ENCODE measurements at regions not wholly inside any gene's neighbourhood (a gene's known extent, or its start where the extent isn't known, plus 50 kb on each side); places are given as distances from the start of the nearest gene placed in this dataset.

DNA sequence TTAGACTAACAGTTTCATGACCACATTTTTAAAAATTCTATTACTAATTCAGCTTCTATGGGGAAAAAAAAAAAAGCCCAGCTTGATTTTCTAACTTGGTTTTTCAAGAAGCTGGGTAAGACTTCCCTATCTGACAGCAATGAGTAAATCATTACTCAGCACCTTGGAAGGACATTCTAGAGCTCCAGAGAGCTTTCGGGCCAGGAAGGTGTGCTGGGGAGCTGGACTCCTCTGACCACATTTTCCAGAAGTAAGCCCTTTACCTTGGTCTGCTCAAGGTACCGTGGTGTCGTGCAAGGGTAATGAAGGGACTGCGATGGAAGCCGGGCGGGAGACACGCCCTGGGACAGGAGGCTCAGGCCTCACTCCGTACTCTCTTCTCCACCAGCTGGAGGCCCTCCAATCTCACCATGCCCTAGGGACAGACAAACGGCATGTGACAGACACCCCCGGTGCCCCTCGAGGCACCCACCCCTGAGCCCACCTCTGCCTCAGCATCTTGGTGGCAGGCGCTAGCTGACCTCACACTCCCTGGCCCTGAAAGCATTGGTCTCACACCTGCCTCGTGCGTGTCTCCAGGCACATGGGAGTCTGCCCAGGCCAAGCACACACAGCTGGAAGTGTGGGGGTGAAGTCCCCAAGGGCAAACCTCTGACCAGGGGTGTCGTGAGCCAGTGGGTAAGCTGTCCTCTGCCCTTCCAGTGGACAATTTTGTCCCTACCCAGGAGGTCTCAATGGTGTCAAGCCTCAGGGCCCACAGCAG is 152.1 kb downstream of the OAT start:
- DNase-seq (ENCODE audit: low read depth in 2 of 3, low spot score in 1 of 3), result no peak

DNA sequence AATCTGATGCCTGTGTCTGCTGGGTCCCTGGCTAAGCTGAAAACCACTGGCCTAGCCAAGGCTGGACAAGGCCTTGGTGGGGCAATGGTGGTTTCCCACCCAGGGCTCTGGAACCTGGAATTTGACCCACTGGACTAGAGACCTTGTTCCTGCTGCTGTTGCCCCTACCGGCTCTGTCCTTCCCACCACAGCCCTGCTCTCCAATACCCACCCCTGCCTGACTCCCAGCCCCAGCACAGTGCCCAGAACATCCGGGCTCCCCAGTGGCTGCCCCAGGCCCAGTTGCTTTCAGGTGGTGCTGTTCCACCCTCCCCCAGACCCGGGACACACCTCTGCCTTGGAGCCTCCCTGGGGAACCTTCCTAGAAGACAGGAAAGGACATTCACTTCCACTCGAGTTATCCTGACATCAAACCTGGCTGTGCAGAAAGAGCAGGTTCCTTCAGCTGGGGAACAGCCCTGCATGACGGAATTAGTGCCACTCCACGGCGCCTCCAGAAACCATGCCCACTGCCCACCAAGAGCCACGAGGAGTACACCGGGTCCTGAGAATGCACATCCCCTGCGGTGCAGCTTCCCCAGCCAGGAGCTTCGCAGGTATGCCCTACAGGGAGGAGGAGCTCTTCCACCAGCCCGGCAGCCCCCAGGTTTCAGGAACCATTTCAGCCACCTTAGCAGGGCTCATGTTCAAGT is 152.8 kb downstream of the OAT start:
- no peak for DNase-seq (ENCODE audit: low read depth in 2 of 3, low spot score in 1 of 3)

DNA sequence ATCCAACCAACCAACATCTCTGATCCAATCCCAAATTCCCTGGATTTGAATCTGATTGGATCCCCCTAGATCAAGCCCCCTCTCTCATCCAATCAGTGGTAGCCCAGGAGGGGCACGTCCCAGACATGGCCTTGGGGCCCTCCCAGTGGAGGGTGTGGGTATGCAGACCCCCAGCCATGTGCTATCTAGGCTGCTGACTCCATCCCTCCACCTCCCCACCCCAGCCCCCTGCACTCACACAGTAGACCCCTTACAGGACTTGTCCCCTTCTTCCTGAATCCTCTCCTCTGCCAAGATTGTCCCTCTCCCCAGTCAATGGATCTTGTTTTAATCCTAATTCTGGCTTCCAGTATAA is 153.4 kb downstream of the OAT start:
- DNase-seq (ENCODE audit: low read depth in 2 of 3, low spot score in 1 of 3), result no peak

DNA sequence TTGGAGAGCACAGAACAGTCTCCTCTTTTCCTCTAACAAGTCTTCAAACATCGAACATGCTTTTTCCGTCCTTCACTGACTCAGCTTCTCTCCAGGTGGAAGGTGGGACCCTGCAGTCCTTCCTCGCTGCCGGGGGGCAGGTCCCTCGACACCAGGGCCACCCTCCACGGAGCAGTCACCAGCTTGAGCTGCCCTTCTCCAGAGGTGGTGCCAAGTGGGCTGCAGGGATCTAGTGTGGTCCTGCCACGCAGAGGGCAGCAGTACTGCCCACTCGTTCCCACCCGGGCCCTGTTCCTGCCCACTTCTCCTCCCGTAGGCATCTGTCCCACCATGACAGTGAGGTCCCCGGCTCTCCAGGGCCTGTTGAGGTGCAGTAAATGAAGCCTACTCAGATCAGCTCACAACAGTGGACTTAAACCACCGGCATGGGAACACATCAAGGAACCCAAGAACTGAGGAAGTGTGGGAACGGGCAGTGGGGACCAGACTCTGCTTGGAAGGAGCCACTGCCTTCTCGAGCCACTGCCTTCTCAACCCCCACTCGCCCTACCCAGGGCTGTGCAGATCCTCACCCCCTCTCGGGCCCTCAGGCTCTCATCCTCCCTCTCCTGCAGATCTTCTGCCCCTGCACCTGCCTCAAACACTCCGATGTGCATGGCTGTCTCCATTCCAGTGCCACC is 153.9 kb downstream of the OAT start:
- no peak for DNase-seq (ENCODE audit: low read depth in 2 of 3, low spot score in 1 of 3)

DNA sequence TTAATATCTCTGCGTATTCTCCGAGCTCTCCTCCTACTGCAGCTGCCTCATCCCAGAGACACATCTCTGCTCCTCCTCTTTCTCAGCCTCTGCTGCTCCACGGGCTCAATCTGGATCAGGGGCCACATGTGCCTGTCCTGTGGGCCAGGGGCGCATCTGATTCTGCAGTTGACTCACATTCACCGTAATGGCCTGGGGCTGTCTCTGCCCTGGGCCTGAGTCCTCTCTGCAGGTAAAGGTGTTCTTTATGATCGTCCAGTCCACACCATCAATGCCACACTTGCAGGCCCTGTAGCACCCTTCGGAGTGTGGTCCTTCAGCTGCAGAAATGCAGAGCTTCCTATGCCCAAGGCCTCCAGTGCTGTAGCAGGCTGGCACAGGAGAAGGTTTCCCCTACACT is 154.5 kb downstream of the OAT start:
- DNase-seq (ENCODE audit: low read depth in 2 of 3, low spot score in 1 of 3), result no peak

DNA sequence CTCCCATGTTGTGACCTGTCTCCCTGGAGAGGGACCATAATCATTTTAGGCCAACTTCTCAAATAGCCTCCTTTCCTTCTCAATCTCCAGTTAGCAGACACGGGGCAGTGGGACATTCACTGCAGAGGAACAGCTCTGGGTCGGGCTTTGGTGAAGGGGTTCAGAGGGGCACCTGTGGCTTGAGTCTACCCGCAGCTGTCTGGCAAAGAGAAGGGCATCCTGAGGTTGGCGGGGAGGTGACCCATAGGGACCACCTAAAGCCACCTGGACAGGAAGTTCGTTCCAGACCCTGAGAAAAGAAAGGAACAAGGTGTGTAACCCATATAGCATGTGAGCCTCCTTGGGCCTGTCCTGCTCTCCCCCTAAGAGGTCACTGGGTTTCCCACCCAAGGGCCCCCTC is 155.0 kb downstream of the OAT start:
- no peak for DNase-seq (ENCODE audit: low read depth in 2 of 3, low spot score in 1 of 3)

DNA sequence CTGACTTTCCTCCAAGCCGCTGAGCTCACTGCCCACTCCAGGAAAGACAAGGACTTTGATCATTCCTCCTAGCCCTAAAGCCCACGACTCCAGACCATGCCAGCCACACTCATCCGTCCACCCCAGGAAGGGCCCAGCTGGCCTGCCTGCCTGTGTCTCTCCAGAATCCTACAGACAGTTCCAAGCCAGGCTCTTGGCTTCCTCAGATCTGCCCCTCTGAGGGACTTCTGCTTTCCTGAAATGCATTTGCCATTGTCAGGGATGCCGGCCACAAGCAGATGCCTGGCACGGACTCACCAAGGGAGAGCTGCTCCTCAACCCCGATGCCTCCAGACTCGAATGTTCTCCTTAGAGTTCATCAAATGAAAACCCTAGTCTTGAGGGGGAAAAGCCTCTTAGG is 155.8 kb downstream of the OAT start:
- no peak for DNase-seq (ENCODE audit: low read depth in 2 of 3, low spot score in 1 of 3)

DNA sequence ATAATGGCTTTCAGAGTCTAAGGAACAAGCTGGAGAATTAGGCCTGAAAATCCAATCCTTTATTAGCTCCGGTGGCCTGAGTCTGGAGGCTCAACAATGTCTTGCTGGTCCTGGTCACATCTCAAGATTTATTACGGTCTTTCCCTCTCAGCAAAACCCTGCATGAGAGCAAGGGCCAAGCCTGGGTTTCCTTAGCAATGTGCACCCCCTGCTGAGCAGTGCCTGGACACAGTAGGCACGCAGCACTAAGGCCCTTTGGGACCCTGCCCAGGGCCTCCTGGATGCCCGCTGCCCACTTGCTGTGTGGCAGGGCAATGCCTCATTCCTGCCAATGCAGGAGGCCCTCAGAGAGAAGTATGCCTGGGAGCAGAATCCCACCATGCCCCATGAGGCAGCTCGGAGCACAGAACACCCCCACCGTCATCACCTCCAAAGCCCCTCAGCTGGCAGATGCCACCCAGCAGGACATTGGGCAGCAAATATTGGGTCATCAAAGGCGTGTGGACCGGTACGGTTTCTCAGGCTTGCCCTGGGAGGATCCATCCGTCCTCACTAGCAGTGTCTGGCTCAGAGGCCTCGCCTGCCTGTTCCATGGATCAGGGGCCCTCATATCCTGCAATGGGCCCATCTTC is 156.4 kb downstream of the OAT start:
- DNase-seq (ENCODE audit: low read depth in 2 of 3, low spot score in 1 of 3), result no peak

DNA sequence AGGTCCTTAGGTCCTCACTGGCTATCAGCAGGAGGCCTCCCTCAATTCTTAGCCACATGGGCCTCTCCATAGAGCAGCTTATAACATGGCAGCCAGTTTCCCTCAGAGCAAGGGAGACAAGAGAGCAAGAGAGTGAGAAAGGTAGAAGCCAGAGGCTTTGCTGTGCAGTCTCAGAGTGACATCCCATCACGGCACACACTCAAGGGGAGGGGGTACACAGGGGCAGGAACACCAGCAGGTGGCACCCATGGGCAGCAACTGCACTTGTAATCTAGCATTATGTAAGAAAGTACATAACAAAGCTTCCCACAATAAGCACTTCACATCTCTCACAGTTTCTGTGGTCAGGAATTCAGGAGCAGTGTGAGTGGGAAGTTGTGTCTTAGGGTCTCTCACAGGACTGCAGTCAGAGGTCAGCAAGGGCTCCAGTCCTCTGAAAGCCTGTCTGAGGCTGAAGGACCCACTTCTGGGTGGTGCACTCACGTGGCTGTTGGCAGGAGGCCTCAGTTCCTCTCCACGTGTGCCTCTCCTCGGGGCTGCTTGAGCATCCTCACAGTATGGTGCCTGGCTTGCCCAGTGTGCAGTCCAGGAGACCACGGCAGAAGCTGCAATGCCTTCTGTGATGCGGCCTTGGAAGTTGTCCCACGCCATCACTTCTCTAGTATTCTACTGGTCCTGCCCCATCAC is 159.4 kb downstream of the OAT start:
- no peak for DNase-seq (ENCODE audit: low read depth in 2 of 3, low spot score in 1 of 3)

DNA sequence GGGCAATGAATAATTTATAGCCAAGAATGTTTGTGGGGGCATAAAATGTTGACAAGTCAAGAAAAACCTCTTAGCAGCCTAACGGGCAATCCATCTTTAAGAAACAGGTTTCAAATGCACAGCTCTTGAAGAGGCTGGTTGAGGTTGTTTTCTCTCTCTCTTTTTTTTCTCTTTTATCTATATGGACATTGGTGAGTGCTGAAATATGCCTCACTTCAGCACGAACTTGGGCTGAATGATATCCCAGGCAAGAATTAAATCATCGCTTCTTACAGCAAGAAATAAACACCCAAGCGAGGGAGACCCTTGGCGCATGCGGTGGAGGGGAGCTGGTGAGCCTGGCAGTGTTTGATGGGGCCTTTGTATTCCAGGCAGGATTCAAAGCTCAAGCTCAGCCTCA is 160.9 kb downstream of the OAT start:
- no peak for DNase-seq (ENCODE audit: low read depth in 2 of 3, low spot score in 1 of 3)

DNA sequence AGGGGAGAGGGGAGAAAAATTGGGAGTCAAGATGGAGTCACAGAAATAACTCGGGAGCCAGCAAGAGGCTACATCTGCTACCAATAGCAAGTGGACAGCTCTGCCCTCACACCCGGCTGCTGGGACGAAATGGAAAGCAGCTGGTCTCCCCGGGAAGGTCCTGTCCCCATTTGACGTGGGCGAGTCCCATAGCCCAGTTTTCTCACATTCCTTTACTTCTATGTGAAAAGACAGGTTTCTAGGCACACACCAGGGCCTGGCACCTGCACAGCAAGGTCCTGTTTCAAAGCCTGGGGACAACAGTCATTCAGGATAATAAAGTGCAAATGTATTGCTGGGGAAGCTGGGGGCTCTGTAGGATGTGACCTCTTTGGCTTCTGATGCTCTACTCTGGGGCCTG is 162.6 kb downstream of the OAT start:
- DNase-seq (ENCODE audit: low read depth in 2 of 3, low spot score in 1 of 3), result no peak

DNA sequence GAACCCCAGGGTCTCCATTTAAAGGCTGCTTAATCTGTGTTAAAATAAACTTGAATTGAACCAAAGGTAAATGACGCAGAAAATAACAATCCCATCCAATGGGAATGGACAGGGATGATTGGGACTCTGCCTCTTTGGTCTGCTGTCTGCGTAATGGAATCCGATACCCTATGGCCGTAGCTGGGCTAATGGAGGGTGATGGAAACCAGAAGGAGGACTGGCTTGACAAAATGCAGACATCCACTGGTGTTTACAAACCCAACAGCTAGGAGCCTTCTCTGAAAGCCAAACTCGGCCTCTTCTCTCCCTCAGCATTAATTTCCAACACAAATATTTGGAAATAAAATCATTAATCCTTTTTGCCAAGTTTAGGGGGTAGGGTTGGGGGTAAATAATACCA is 162.2 kb upstream of the CHST15 start:
- DNase-seq (ENCODE audit: low read depth in 2 of 3, low spot score in 1 of 3), result no peak

DNA sequence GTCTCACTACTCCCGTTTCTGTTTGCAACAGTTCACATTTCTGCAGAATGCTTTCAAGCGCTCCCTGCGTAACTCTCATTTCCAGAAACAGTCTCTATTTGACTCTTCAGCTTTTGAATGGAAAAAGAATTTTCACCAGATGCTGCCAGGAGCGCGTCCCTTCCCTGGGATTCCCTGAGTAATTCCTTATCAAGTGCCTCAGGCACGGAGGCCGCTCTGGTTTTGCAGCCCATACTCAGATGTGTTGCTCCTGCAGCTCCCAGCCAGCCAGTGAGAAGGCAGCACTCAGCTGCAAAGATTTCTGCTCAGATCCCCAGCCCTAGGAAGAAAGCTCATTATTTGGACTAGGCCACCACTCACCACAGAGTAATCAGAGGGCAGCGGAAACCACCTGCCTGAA is 161.1 kb upstream of the CHST15 start:
- no peak for DNase-seq (ENCODE audit: low read depth in 2 of 3, low spot score in 1 of 3)

DNA sequence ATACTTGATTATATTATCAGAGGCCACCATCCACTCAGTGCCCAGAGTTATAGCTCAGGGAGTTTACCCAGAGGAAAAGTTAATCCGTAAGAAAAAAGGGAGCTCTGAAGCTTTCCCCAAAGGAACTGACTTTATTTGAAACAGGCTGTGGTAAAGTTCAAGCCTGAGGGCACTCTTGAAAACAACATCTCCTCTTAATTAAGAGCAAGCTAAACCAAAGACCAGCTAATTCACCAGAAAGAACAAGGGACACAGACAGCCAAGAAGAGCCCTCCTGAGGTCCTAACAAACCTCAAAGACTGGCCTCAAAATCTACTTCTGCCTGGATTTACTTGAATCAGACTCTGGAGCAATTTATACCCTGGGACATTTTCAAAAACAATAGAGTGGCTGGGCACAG is 159.6 kb upstream of the CHST15 start:
- no peak for DNase-seq (ENCODE audit: low read depth in 2 of 3, low spot score in 1 of 3)

DNA sequence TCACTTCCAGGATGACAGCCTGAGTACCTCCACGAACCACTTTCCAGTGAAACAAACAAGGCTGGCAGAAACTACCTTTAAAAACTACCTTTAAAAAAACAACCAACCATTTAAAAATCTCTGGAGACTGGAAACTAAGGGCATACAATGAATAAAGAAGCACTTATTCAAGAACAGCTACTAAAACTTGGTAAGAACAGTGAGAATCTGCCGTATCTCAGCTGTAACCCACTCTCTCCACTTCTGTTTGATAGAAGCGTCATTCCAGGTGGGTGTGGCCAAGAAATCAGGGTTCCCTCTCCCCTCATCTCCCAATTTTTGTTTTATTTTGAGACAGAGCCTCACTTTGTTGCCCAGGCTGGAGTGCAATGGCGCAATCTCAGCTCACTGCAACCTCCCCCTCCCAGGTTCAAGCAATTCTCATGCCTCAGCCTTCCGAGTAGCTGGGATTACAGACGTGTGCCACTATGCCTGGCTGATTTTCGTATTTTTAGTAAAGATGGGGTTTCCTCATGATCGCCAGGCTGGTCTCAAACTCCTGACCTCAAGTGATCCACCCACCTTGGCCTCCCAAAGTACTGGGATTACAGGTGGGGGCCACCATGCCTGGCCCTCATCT is 158.8 kb upstream of the CHST15 start:
- no peak for DNase-seq (ENCODE audit: low read depth in 2 of 3, low spot score in 1 of 3)

DNA sequence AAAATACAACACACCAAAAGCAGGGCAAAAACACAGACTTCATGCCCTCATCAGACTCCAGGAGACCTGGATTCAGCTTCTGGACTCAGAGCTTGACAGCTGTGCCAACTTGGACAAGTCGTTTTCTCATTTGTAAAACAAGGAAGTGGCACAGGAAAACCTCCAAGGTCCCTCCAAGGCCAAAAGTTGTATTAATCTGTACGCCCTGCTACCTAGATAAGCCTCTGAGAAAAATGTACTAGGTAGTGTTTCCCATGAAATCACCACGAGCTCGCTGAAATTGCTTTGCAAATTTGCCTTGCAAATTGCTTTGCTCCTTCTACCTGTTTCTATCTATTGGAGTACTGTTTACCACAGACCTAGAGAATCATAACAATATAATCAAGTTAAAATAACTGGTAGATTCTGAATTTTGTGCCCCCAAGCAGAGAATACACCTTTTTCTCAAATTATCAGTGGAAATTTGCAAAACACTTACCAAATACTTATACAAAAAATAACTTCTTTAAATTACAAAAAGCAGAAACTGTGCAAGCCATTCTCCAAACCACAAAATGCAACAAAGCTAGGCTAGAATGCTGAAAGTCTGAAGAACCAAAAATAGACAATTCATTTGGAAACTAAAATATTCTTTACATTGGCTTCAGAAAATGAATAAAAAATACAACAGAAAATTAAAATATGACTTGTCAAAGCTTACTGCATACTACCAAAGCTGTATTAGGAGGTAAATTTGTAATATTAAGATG is 158.1 kb upstream of the CHST15 start:
- DNase-seq (ENCODE audit: low read depth in 2 of 3, low spot score in 1 of 3), result no peak

DNA sequence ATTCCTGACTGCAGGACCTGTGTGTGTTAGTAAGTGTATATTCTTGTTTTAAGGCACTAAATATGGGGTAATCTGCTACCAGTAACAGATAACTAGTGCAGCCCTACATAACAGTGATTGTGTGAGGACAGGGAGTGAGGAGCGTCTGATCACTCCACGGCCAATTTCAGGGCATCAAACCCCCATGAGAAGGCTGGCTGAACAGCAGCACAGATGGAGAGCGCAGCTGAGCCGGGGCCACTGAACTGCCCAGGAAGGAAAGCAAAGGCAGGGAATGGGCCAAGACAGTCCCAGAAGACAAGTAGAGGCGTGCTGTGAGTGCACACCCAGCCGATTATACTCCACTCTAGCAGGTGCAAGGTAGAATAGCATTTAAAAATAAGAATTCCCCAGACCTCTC is 157.1 kb upstream of the CHST15 start:
- DNase-seq (ENCODE audit: low read depth in 2 of 3, low spot score in 1 of 3), result no peak

DNA sequence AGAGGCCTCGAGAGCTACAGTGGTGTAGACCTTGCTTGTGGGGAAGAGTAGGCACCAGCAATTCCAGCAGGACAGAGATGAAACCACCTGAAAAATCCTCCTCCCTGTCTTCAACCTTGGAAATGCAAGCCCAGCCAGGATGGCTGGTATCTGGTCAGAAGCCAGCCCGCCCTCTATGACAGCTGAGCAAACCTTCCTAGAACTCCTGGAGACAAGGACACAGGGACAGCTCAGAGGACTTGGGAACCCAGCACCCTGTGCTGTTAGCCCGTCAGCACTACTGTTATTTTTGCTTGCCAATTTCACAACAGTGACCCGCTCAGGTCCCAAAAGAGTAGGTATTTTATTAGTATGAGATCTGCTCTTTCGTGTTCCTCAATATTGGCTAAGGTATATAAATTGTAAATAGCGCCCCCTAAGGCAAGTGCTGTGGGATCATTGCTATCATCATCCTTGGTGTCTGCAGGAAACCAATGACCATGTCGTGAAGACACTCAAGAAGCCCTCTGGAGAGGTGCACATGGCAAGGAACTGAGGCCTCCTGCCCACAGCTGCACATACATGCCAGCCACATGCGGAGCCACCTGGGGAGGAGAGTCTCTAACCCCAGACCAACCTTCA is 156.5 kb upstream of the CHST15 start:
- no peak for DNase-seq (ENCODE audit: low read depth in 2 of 3, low spot score in 1 of 3)

DNA sequence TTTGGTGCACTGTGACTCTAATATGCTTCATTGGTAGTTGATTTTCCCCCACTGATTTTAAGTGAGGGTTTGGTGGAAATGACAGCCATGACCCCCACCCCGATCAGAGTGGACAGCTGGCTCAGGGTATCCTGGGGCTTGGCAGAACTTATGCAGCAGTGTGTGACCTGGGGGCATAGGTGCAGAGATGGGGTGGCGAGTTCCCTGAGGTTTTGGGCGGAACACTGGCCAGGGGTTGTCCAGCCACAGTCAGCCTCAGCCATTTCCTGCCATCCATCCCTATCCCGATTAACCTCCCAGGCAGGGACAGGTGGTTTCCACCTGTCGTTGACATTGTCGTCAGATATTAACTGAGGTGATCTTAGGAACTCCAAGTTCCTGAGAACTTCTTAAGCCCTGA is 155.8 kb upstream of the CHST15 start:
- DNase-seq (ENCODE audit: low read depth in 2 of 3, low spot score in 1 of 3), result no peak
